GM13977 (cell line): ENCODE measurements at regions not wholly inside any gene's neighbourhood (a gene's known extent, or its start where the extent isn't known, plus 50 kb on each side); places are given as distances from the start of the nearest gene placed in this dataset.
"Not testable (repeated sequence)": the region's sequence is repeated elsewhere in the genome, so short reads cannot be mapped to it uniquely, and the experiment has no call there.

Experiments used
- DNase-seq: peaks from one replicate; pipeline ENCODE4 v3.0.0; 2012; ENCODE audit warnings: low spot score
- CTCF ChIP-seq: IDR thresholded peaks from 2 replicates; pipeline ENCODE4 v1.5.1; 2012; ENCODE audit warnings: mild to moderate bottlenecking, control low read depth; ENCODE audit not compliant: insufficient read depth; ENCODE audit errors: extremely low read depth, missing control alignments
- in situ Hi-C: fragments of 300-500 bp; cut with MboI; formaldehyde crosslinking; loops from one replicate; pipeline ENCODE4 v1.12.0; 2022; ENCODE audit warnings: low sequenced_read_pairs, low pct_unique_long_range_greater_than_20kb, mixed read lengths, inconsistent platforms; ENCODE audit not compliant: unreplicated experiment

- DNase-seq: no peak
- in situ Hi-C loops: no loop called here
- TF ChIP-seq CTCF: no peak
These were observed 152.4 kb downstream of the ACTR3B start for GRCh38 chr7:152911922-152912321.

- no peak for TF ChIP-seq CTCF
These were observed 153.0 kb downstream of the ACTR3B start for GRCh38 chr7:152912511-152912910.

GRCh38 chr7:152913492-152913891 lies 153.9 kb downstream of the ACTR3B start:
- TF ChIP-seq CTCF: no peak
- in situ Hi-C loops: no loop called here
- no peak for DNase-seq

More at GRCh38 chr7:152912511-152912910, 153.0 kb downstream of the ACTR3B start:
- no peak for DNase-seq
- in situ Hi-C loops: no loop called here

- in situ Hi-C loops: no loop called here
- no peak for DNase-seq
- TF ChIP-seq CTCF: no peak
These were observed 154.7 kb downstream of the ACTR3B start for GRCh38 chr7:152914014-152914844.

DNA sequence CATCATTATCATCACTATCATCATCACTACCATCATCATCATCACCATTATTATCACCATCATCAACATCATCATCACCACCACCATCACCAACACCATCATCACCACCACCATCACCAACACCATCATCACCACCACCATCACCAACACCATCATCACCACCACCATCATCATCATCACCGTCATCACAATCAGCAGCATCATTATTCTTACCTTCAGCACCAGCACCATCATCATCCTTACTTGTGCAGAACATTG lies 155.2 kb downstream of the ACTR3B start:
- in situ Hi-C loops, DNase-seq: not testable (repeated sequence)

DNA sequence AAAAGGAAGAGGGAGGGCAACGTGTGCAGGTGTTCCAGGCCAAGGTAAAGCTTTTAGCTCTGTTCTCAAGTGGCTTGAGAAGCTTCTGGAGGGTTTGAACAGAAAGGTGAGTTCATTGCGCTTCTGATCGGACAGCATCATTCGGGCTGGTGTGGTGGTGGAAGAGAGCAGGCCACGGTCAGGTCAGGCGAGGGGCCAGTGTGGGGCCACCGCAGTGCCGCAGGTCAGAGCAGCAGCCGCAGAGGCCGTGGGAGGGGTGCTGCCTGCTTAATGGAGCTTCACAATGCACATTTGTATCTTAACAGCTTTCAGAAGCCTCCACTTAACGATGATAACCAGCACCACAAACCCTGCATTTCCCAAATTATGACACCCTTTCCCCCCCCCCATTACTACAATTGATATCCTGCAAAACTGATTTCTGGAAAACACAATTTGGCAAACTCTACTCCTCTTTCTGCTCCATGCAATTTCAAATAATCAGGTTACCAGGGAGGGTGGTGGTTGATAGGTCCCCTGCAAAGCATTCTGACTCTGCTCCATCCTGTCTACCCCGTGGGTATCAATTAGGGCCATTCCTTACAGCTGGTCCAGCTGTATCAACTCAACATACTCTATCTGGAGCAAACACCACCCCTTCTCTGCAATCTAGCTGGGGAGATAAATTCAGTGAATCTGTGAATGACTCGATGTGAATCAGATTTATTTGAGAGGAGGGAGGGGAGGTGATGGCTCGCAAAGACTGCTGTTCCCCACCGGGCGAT lies 162.9 kb downstream of the ACTR3B start:
- no peak for TF ChIP-seq CTCF
- in situ Hi-C loops: no loop called here

GRCh38 chr7:152923711-152924110 lies 164.2 kb downstream of the ACTR3B start:
- no peak for DNase-seq
- in situ Hi-C loops: no loop called here
- no peak for TF ChIP-seq CTCF

More for the DNA sequence above, 162.9 kb downstream of the ACTR3B start:
- no peak for DNase-seq
